K562 (cell line): ENCODE measurements at regions not wholly inside any gene's neighbourhood (a gene's known extent, or its start where the extent isn't known, plus 50 kb on each side); places are given as distances from the start of the nearest gene placed in this dataset.
"Not testable (repeated sequence)": the region's sequence is repeated elsewhere in the genome, so short reads cannot be mapped to it uniquely, and the experiment has no call there.

Experiments
- ATAC-seq: fragments of 200-7000 bp; cut with Tn5 transposase; 3 replicates; pipeline ENCODE4 v1.9.1; 2020; ENCODE audit warnings: moderate library complexity
- BruUV-seq: library from RNA; stranded (reverse); fragments of 400-500 nt; replicated peaks from 2 replicates; lab custom pipeline; 2021; lab: Mats Ljungman, UMichigan
- CTCF ChIA-PET: fragments of 300-600 bp; formaldehyde crosslinking; extraction: SDS; loops from one replicate; lab custom pipeline; 2021; ENCODE audit warnings: low intra/inter-chr PET ratio; lab: Yijun Ruan, JAX
- POLR2A ChIA-PET: fragments of 300-600, 350-650 bp; sonication (Branson Sonifier 250); formaldehyde crosslinking; extraction: SDS; loops from one replicate; lab custom pipeline; 2021; ENCODE audit warnings: antibody characterized with exemption, inconsistent platforms; lab: Yijun Ruan, JAX
- DNase-seq, 4 experiments: peaks; one replicate each; pipeline versions ENCODE4 v3.0.0 to v3.0.0-alpha.2; 2011 to 2018; ENCODE audit warnings: low spot score in 3 of 4, mixed read lengths in 3 of 4; ENCODE audit errors: extremely low read depth in 1 of 4
- FAIRE-seq: peaks from 2 replicates; lab custom pipeline; 2011; peaks lifted over from hg19 to GRCh38; lab: Jason Lieb, UNC
- H2AFZ ChIP-seq: 2 replicates; pipeline ENCODE4 v1.6.0; 2011; ENCODE audit warnings: low read depth, low read length, control low read depth, inconsistent platforms
- H3K27ac ChIP-seq: fragments of 200-600 bp; 3 replicates; pipeline ENCODE4 v1.8.0; 2011; ENCODE audit warnings: low read depth, mild to moderate bottlenecking, control low read depth, inconsistent platforms, low read length, moderate library complexity, mixed read lengths; ENCODE audit errors: extremely low read depth
- H3K27me3 ChIP-seq, 2 experiments: fragments of 300-600 bp in 1 of 2; 2 replicates in 1 of 2; 3 replicates in 1 of 2; pipeline versions ENCODE4 v1.6.0 to v1.8.0; 2011; ENCODE audit warnings: inconsistent platforms in 2 of 2, low read length in 2 of 2, mild to moderate bottlenecking in 1 of 2, mixed read lengths in 1 of 2, moderate library complexity in 1 of 2; ENCODE audit not compliant: control insufficient read depth in 2 of 2, insufficient read depth in 2 of 2
- H3K36me3 ChIP-seq: fragments of 300-600 bp; 3 replicates; pipeline ENCODE4 v1.8.0; 2011; ENCODE audit warnings: mild to moderate bottlenecking, low read length, inconsistent platforms; ENCODE audit not compliant: control insufficient read depth, insufficient read depth
- H3K4me1 ChIP-seq, 2 experiments: fragments of 200-600 bp in 1 of 2; replicated peaks in 1 of 2; 2 replicates in 1 of 2; 3 replicates in 1 of 2; pipeline versions ENCODE4 v1.5.1 to v1.8.0; 2011; ENCODE audit warnings: inconsistent platforms in 2 of 2, low read length in 2 of 2, mild to moderate bottlenecking in 1 of 2, mixed read lengths in 1 of 2, moderate library complexity in 1 of 2; ENCODE audit not compliant: control insufficient read depth in 2 of 2, insufficient read depth in 2 of 2
- H3K4me2 ChIP-seq: 2 replicates; pipeline ENCODE4 v1.6.1; 2011; ENCODE audit warnings: low read length, control low read depth, inconsistent platforms, mixed read lengths; ENCODE audit not compliant: insufficient read depth
- H3K4me3 ChIP-seq: fragments of 200-600 bp; sonication (generic), shearing (Covaris generic); 2 replicates; pipeline ENCODE4 v1.5.1; 2016; ENCODE audit warnings: control low read depth, inconsistent platforms
- H3K79me2 ChIP-seq: fragments of 200-600 bp; 3 replicates; pipeline ENCODE4 v1.8.0; 2011; ENCODE audit warnings: low read length, inconsistent platforms; ENCODE audit not compliant: control insufficient read depth, insufficient read depth
- H3K9ac ChIP-seq, 2 experiments: 2 replicates each; pipeline versions ENCODE4 v1.6.0 to v1.6.1; 2011; ENCODE audit warnings: low read depth in 2 of 2, low read length in 2 of 2, control low read depth in 1 of 2, inconsistent platforms in 1 of 2, mild to moderate bottlenecking in 1 of 2, mixed read lengths in 1 of 2; ENCODE audit not compliant: insufficient read depth in 1 of 2
- H3K9me1 ChIP-seq: one replicate; pipeline ENCODE4 v1.6.0; 2011; ENCODE audit warnings: inconsistent platforms, mild to moderate bottlenecking, low read length, moderate library complexity; ENCODE audit not compliant: control insufficient read depth, insufficient read depth
- H3K9me3 ChIP-seq: replicated peaks from 2 replicates; pipeline ENCODE4 v1.5.1; 2011; ENCODE audit warnings: low read depth, low read length, inconsistent platforms; ENCODE audit not compliant: control insufficient read depth, insufficient read depth
- H4K20me1 ChIP-seq: replicated peaks from 2 replicates; pipeline ENCODE4 v1.6.1; 2011; ENCODE audit warnings: low read length, inconsistent platforms, mixed read lengths; ENCODE audit not compliant: control insufficient read depth, insufficient read depth
- NUFIP1 ChIP-seq: fragments of 450-650 bp; IDR thresholded peaks from 2 replicates; pipeline ENCODE4 v1.6.1; 2018; ENCODE audit not compliant: partially characterized antibody
- RREB1 ChIP-seq: fragments of 250-450 bp; sonication (Bioruptor Pico); IDR thresholded peaks from 2 replicates; pipeline ENCODE4 v1.4.0; 2020
- WHSC1 ChIP-seq: IDR thresholded peaks from one replicate; pipeline ENCODE4 v1.6.1; 2012; ENCODE audit warnings: low read length, control low read depth, inconsistent platforms
- WGBS: fragments of 100-300 bp; shearing (Covaris generic); methylation state at CpG from one replicate; pipeline ENCODE4 v1.1.6; 2016; ENCODE audit warnings: low coverage, mixed read lengths; ENCODE audit not compliant: insufficient coverage; ENCODE audit errors: missing lambda C conversion rate; 5-methylcytosine and 5-hydroxymethylcytosine counted together
- in situ Hi-C: fragments of 300-500 bp; cut with MboI; formaldehyde crosslinking; loops from 4 replicates; pipeline ENCODE4 v1.15.0; 2018; ENCODE audit warnings: inconsistent platforms, mixed read lengths
- intact Hi-C: fragments of 100-400 bp; cut with micrococcal nuclease; formaldehyde crosslinking; loops from 2 replicates; pipeline ENCODE4 v1.14.2; 2022

- TF ChIP-seq RREB1 (CRISPR knock-in tag) (no peak), WHSC1 (no peak), NUFIP1 (no peak)
Observed at GRCh38 chr13:112222971-112223370, 153.2 kb upstream of the SPACA7 start (continued).

GRCh38 chr13:112223929-112224328, 152.2 kb upstream of the SPACA7 start:
- CTCF ChIA-PET, FAIRE-seq, H3K4me1 ChIP-seq, H3K4me3 ChIP-seq, BruUV-seq, H4K20me1 ChIP-seq, POLR2A ChIA-PET, H2AFZ ChIP-seq, H3K9me3 ChIP-seq, in situ Hi-C loops, H3K9me1 ChIP-seq, H3K36me3 ChIP-seq, H3K27ac ChIP-seq, H3K9ac ChIP-seq, H3K4me2 ChIP-seq, ATAC-seq, DNase-seq, H3K79me2 ChIP-seq, intact Hi-C loops: not testable (repeated sequence)
- 0% methylated on average over 6 of the region's 9 CpGs for WGBS
- peaks cover 4 to 28% of the 10 kb centered on the region in 2 experiments; a peak in 4 of 5 replicates for H3K27me3 ChIP-seq
